RPMI7951 (cell line): ENCODE measurements at regions not wholly inside any gene's neighbourhood (a gene's known extent, or its start where the extent isn't known, plus 50 kb on each side); places are given as distances from the start of the nearest gene placed in this dataset.
A peak's percentile ranks its signal among the peaks of the same experiment; 100 is the strongest.

Experiments
- DNase-seq: peaks from one replicate; pipeline ENCODE4 v3.0.0-alpha.2; 2012; ENCODE audit warnings: low read depth

DNA sequence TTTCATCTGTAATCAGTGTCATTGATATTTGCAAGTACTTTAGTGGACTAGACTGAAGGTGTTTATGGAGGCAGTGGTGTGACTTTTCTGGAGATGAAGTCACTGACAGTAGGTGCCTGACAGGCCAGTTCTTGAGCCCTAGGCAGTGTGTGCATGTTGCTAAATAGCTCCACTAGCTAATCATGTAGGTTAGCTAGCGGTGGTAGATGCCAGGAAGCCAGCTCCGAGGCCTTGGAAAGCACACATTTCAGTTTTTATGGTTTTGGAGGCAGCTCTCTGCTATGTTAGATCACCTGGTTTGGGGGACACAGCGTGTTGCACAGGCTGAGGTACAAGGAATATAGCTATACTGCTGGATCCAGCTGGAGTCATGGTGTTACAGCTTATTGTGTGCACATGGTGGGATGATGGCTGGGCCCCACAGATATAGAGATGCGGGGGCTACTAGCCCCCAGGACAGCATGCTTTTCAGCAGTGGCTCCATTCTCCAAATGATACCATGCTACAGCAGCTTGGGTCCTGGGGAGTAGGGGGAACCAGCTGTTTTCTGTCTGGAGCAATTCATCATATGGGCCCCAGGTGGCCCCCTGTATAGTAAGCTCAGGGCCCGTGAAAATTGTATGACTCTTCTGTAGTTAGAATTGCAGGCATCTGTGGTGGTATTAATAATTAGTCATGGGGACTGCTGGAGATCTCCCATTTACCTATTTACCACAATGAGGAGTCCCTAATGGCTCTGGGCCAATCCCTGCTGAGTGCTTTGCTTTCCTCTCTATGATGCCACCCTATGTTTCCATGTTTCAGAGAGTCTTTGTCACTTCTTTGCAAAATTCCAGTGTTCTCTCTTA lies 367.2 kb upstream of the LMO3 start:
- DNase-seq = no peak

DNA sequence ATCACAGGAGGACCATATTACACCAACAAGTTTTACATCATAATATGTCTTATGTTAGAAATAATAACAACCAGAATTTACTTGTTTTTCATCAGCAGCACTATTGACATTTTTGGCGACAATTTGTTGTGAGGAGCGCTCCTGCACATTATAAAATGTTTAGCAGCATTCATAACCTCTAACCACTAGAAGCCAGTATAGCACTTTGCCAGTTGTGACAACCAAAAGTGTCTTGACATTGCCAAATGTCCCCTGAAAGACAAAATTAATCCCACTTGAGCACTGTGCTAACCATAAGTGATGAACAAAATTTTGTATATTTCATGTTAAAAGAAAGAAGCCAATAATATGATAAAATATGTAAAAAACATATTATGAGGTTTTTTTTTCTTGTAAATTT lies 356.9 kb upstream of the LMO3 start:
- no peak for DNase-seq

DNA sequence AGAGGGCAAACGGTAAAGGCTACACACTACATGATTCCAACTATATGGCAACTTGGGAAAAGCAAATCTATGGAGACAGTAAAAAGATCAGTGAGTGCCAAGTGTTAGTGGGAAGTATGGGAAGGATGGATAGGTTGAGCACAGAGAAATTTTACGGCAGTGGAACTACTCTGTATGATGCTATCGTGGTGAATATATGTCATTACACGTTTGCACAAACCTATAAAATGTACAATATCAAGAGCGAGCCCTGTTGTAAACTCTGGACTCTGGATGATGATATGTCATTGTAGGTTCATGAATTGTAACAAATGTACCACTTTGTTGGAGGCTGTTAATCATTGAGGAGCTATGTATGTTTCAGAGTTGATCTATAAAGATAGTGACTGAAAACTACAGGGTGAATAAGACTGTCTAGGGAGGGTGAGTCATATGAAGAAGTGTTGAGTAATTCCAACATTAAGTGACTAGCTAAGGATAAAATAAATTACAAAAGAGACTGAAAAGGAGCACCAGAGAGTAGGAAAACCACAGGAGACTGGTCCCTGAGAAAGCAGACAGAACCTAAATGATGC lies 349.2 kb upstream of the LMO3 start:
- DNase-seq = no peak

DNA sequence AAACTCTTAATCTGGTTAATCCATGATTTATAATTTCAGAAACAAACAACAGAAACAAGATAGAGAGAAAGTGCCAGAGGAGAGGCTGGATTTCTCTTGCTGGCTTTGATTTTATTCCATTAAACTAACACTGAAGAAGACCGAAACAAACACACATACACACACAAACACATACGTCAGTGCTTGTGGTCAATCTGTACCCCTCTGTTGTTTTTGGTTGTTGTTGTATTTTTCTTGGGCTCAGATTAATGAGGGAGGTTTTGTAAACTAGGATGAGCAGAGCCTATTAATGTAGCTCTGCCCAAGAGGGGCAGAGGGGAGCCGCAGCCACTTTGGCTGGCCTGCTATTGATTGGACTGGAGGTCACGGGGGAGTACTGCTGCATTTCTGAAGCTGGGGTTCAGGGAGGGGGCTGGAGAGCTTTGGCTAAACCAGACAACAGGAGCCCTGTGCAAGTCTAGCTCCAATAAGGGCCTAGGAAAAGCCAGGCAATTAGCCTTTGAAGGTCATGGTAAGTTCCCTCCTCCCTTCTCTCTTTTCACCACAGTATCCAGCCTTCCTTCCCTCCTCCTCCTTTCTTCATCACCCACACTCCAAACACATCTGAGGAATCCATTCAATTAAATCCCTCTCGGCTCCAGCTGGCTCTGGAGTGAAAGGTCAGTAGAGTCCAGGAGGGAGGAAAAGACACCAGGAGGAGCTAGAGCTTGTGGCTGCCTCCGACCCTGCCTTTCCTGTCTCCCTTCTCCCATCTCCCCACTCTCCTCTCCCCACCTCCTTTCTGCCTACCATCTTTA lies 344.1 kb upstream of the LMO3 start:
- DNase-seq = no peak

DNA sequence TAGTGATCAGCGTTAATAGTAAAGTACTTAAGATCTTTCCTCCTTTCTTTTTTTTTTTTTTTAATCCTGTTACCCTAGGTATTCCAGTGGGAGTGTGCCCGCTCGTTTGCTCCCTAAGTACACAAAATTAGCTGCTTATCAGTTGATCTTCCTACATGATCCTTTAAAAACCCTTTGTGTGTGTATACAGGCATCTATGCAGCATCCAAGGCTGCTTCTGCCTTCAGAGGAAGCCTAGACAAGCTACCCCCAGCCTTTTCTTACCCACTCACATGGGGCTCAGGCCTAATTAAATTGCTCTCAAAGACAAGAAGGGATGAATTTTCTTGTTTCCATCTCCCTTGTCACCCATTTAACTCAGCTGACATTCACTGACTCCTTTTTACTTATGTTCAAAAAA lies 343.4 kb upstream of the LMO3 start:
- no peak for DNase-seq

GRCh38 chr12:16946704-16947103 lies 340.7 kb upstream of the LMO3 start:
- DNase-seq = no peak

DNA sequence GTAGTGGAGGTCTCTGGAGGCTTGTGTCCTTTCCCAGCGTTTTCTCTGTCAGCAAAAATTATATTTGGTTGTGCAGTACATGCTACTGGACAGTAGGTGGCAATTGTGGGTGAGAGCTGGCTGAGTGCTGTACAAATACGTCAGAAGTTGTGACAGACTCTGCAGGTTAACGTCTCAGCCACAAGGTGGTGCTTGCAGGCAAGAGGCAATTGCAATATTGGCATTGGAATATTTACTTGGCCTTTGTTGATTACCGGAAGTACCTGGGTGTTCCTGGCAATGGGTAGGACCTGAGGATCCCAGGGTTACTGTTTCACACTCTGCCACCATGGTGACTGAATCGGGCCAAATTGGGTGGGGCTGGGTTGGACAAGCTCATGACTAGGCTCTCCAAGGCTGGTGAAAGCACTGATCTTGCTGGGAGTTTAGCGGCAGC lies 333.9 kb upstream of the LMO3 start:
- peak; percentile 23 for DNase-seq

DNA sequence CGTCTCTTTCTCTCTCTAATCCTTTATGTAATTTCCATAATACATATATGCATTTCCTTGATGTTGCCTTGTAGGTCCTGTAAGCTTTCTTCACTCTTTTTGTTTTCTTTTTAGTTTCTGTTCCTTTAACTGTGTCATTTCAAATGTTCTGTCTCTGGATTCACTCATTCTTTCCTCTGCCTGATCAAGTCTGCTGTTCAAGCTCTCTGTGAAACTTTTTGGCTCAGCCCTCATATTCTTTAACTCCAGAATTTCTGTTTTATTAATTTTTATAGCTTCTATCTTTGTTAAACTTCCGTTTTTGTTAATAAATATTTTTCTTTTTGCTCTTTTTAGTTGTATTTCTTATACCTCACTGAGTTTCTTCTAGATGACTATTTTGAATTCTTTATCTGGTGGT lies 321.3 kb upstream of the LMO3 start:
- DNase-seq = no peak

- no peak for DNase-seq
Measured at GRCh38 chr12:16920451-16920850, 314.5 kb upstream of the LMO3 start.

DNA sequence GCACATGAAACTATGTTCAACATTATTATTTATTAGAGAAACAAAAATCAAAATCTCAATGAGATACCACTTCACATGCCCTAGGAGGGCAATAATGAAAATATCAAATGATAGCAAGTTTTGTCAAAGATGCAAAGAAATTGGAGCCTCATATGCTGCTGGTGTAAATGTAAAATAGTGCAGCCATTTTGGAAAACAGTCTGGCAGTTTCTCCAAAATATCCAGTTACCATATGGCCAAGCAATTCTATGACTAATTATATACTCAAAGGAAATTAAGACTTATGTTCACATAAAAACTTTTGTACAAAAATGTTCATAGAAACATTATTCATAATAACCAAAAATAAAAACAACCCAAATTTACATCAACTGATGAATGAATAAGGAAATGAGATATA lies 313.6 kb upstream of the LMO3 start:
- DNase-seq = no peak

DNA sequence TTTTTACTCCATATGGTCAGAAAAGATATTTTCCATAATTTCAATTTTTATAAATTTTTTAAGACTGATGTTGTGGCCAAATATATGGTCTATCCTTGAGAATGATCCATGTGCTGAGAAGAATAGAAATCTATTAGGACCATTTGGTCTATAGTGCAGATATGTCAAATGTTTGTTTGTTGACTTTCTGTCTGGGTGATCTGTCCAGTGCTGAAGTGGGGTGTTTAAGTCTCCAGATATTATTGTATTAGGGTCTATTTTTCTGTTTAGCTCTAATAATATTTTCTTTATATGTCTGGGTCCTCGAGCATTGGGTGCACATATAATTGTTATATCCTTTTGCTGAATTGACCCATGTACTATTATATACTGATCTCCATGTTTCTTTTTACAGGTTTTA lies 308.9 kb upstream of the LMO3 start:
- no peak for DNase-seq

DNA sequence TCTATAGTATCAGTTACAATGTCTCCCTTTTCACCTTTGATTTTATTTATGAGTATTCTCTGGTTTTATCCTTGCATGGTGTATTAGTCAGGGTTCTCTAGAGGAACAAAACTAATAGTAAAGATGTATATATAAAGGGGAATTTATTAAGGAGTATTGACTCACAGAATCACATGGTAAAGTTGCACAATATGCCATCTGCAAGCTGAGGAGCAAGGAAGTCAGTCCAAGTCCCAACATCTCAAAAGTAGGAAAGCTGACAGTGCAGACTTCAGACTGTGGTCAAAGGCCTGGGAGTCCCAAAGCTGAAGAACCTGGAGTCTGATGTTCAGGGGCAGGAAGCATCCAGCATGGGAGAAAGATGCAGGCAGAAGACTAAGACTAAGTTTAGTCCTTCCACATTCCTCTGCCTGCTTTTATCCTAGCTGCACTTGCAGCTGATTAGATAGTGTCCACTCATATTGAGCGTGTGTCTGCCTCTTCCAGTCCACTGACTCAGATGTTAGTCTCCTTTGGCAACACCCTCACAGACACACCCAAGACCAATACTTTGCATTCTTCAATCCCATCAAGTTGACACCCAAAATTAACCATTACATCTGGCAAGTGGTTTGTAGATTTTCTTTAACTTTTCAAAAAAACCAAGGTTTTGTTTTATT lies 308.0 kb upstream of the LMO3 start:
- no peak for DNase-seq

DNA sequence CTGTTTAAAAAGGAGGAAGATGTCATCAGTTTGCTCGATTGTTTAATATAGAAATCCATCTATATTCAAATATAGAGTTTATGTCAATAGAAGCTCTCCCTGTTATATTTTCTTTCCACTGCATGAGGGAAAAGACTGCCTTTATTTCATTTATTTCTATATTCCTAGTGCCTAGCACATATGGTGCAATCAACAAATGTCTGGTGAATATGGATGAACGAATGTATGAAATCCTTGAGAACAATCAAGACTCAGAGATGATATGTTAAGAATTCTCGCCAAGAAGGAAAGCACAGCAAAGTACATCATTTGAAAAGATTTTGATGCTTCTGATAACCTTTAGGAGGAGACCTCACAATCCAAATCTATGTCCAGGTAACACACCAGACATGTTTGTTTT lies 296.0 kb upstream of the LMO3 start:
- no peak for DNase-seq

- DNase-seq = no peak
Measured at GRCh38 chr12:16893426-16893825, 287.5 kb upstream of the LMO3 start.

DNA sequence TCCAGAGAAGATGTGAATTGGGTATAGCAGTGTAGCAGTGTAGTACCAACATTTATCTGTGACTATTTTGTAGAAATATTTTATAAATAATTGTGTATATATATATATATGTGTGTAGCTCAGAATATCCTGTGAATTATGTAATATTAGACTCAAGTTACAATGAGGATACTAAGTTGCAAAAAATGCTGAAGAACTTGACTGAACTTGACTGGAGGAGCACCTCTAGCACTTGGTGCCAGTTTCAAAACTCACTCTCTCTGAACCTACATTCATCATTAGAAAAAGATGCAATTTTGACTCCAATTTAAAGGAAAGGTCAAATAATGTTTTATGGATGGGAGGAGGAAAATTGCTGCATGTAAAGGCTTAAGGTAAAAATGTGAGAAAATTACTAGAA lies 285.7 kb upstream of the LMO3 start:
- DNase-seq = no peak

DNA sequence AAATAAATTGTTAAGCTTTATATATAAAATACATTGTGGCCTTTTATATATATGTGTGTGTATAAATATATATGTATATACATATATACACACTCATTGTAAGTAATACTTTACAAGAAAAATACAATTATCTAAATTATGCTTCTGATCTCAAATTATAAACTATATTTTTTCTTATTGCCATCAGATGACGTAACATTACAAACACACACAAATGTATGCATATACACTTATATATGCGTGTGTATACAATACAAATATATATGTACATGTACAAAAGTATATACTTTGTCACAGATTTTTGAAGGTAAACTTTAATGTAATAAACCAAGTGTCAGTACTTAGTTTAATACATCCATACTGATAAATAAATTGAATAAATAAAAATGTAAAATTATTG lies 278.9 kb upstream of the LMO3 start:
- no peak for DNase-seq

GRCh38 chr12:16884056-16884455 lies 278.1 kb upstream of the LMO3 start:
- no peak for DNase-seq

DNA sequence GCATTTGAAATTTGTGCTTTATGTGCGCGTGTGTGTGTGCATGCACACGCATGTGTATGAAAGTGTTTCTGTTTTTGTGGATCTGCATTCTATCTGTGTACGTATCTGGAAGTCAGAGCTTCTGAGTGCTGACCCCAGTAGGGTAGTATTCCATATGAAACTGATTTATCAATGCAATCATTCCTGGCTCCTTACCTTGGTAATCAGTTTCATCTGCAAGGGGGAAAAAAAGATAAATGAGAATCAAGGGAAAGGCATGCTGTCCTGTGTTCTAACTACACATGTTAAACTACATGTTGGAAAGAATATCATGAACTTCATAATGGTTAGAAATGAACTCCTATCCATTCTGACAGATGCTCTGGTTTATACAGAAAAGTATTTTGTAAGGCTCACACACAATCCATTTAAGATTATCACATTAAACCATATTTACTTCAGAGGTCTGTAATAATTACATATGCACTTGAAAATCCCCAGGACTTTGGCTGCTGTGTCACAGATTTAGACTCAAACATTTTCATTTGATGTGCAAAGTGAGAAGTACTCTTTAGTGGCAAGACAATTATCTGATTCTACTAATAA lies 276.1 kb upstream of the LMO3 start:
- no peak for DNase-seq

DNA sequence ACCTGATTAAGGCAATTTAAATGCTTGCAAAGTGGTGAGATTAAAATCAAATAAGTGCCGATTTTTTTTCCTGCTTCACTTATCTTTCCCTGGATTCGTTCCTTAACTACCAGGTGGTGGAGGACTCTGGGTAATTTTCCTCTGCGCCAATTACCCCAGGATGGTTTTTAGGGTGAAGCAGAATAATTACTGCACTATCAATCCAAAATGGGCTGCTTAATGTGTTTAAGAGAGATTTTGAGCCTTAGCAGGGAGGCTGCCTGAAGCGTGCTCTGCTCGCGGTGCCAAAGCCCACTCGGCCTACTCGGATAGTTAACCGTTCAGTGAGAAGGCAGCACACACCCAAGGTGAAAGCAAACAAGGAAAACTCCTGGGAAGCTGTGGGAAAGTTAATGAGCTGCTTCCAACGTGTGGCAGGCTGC lies 274.9 kb upstream of the LMO3 start:
- DNase-seq = no peak

- DNase-seq = no peak
Measured at GRCh38 chr12:16870845-16871244, 264.9 kb upstream of the LMO3 start.

DNA sequence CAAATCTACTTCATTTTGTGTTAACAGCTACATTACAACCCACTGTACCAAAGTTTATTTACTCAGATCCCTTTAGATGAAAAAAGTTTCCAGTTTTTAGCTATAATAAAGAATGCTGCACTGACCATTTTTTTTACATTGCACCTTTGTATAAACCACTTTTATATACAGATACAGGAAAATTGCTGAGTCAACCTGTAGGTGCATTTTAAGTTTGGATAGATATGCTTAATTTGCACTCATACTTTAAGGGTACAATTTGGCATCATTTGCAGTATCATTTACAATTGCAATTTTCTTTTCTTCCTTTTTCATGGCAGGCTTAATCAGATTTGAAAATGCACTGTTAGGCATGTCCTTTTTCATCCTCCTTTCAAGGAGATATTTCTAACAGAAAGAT lies 257.8 kb upstream of the LMO3 start:
- no peak for DNase-seq

GRCh38 chr12:16857456-16857923 lies 251.5 kb upstream of the LMO3 start:
- DNase-seq = no peak
